ENCODE measurements at regions not wholly inside any gene's neighbourhood (a gene's known extent, or its start where the extent isn't known, plus 50 kb on each side); places are given as distances from the start of the nearest gene placed in this dataset.

DNA sequence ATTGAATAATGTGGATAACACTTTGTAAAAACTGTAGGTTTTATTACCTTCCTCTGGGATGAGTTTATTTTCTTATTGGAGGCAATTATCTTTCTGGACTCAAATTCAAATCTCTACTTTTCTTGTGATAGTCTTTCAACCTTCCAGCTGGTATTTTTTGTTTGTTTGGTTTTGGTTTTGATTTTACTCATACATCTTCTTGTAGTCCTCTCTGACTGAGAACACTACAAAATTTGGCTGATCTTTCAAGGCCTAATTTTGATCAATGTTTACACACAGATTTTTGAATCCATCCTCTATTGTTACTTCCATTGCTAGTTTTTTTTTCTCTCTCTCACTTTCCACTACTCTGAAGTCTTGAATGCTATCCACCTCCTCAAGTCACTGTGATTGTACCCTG is 303.8 kb upstream of the NECTIN3 start:
- TF ChIP-seq EZH2 (IDR thresholded peaks at IDR 0.05; ENCODE audit: borderline replicate concordance): no peak
- TF ChIP-seq, protein P1, sequence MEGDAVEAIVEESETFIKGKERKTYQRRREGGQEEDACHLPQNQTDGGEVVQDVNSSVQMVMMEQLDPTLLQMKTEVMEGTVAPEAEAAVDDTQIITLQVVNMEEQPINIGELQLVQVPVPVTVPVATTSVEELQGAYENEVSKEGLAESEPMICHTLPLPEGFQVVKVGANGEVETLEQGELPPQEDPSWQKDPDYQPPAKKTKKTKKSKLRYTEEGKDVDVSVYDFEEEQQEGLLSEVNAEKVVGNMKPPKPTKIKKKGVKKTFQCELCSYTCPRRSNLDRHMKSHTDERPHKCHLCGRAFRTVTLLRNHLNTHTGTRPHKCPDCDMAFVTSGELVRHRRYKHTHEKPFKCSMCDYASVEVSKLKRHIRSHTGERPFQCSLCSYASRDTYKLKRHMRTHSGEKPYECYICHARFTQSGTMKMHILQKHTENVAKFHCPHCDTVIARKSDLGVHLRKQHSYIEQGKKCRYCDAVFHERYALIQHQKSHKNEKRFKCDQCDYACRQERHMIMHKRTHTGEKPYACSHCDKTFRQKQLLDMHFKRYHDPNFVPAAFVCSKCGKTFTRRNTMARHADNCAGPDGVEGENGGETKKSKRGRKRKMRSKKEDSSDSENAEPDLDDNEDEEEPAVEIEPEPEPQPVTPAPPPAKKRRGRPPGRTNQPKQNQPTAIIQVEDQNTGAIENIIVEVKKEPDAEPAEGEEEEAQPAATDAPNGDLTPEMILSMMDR (IDR thresholded peaks at IDR 0.05; ENCODE audit: poor library complexity): no peak
- TF ChIP-seq EZH2phosphoT487 (IDR thresholded peaks at IDR 0.05; ENCODE audit: low read depth, severe bottlenecking, unreplicated experiment): no peak
- Histone ChIP-seq H2AFZ (no peak overlapping the region), H3K4me2 (no peak overlapping the region), H3K79me2 (no peaks in the 10 kb centered on the region), H4K20me1 (ENCODE audit: insufficient read depth, poor library complexity, severe bottlenecking) (no peaks in the 10 kb centered on the region), H3K9me3 (ENCODE audit: low read depth) (no peaks in the 10 kb centered on the region), H3K27me3 (no peaks in the 10 kb centered on the region), H3K36me3 (replicated peaks; ENCODE audit: insufficient read depth, low read depth) (no peaks in the 10 kb centered on the region), H3K4me3 (no peak overlapping the region), H3K4me1 (ENCODE audit: insufficient read depth) (no peaks in the 10 kb centered on the region), H3K9me2 (replicated peaks; ENCODE audit: insufficient read depth) (no peaks in the 10 kb centered on the region), H3K27ac (no peak overlapping the region)
- DNase-seq (ENCODE audit: low spot score): no peak

DNA sequence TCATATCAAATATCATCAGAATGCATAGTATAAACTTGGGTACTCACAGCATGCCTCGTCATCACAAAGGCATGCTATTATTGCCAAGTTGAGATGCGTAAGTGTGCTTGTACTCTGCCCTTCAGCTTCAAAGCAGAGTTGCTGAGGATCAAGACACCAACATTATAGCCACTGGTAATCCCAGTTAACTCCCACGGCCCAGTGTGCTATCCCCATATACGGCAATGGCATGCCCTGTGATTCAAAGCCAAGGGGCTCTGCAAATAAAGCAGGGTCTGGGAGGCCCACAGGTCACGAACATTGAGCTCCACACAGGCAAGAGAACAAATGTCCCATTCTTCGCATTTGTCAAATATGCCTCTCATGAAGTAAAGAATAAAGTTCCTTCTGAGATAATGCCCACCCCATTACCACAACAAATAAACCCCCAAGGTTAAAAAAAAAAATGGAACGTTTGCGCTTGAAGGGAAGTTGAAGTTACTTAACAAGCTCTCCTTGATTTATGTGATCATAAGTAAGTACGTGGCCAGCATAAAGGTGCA is 298.1 kb upstream of the NECTIN3 start:
- H2AFZ ChIP-seq: peak overlapping the region; percentile 15
- 43% methylated on average over 9 of the region's 9 CpGs for WGBS (ENCODE audit: low lambda C conversion rate, missing lambda C conversion rate)

DNA sequence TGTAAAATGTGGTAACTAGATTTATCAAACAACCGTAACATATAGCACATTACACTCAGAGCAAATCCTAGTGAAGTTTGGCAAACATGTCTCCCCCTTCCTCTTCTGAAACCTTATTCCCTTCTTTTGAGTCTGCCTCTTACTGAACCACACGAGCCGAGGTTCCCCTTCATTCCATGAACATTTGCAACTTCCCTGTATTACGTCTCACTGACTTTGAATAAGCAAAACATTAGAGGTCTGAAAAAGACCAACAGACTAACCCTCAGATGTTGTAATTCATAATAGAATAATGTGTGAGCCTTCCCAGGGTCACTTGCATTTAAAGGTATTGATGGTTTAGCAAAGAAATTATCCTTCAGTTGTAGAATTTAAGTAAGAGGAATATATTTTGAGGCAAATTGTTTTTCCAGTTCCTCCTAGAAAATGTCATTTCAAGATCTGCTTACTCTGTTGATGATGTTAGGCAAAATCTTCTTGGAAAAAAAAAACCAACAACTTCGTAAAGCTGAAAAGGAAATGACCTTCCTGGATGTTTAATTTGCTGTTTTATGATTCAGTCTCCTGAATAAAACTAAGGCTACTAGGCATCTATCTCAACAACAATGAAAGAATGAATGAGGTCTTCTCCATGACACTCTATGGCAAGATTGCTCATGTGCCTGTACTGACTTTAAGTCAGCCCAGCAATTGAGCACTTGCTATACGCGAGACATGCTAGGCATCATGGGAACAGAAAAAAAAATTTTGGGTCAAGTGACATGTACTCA is 296.9 kb upstream of the NECTIN3 start:
- H4K20me1 ChIP-seq (ENCODE audit: insufficient read depth, poor library complexity, severe bottlenecking): no peaks in the 10 kb centered on the region
- H3K4me3 ChIP-seq: no peak overlapping the region
- no peaks in the 10 kb centered on the region for H3K79me2 ChIP-seq
- 84% methylated on average over 7 of the region's 7 CpGs for WGBS (ENCODE audit: low lambda C conversion rate, missing lambda C conversion rate)
- no peaks in the 10 kb centered on the region for H3K9me2 ChIP-seq (replicated peaks; ENCODE audit: insufficient read depth)
- TF ChIP-seq EZH2 (IDR thresholded peaks at IDR 0.05; ENCODE audit: borderline replicate concordance) (no peak), EZH2phosphoT487 (IDR thresholded peaks at IDR 0.05; ENCODE audit: low read depth, severe bottlenecking, unreplicated experiment) (no peak)
- TF ChIP-seq, protein P1 (IDR thresholded peaks at IDR 0.05; ENCODE audit: poor library complexity): no peak
- no peak for DNase-seq (ENCODE audit: low spot score)
- H3K4me2 ChIP-seq: no peak overlapping the region
- H2AFZ ChIP-seq: no peak overlapping the region
- H3K9me3 ChIP-seq (ENCODE audit: low read depth): no peaks in the 10 kb centered on the region
- H3K27ac ChIP-seq: no peak overlapping the region
- no peaks in the 10 kb centered on the region for H3K27me3 ChIP-seq
- no peaks in the 10 kb centered on the region for H3K4me1 ChIP-seq (ENCODE audit: insufficient read depth)
- no peaks in the 10 kb centered on the region for H3K36me3 ChIP-seq (replicated peaks; ENCODE audit: insufficient read depth, low read depth)

More for the DNA sequence above, 298.1 kb upstream of the NECTIN3 start:
- no peaks in the 10 kb centered on the region for H3K9me3 ChIP-seq (ENCODE audit: low read depth)
- no peak overlapping the region for H3K4me3 ChIP-seq
- H3K4me1 ChIP-seq (ENCODE audit: insufficient read depth): no peaks in the 10 kb centered on the region
- peak overlapping the region; percentile 70 for H3K27ac ChIP-seq
- no peaks in the 10 kb centered on the region for H3K27me3 ChIP-seq
- H3K79me2 ChIP-seq: no peaks in the 10 kb centered on the region
- no peaks in the 10 kb centered on the region for H3K9me2 ChIP-seq (replicated peaks; ENCODE audit: insufficient read depth)
- DNase-seq (ENCODE audit: low spot score): peak; percentile 45
- no peak overlapping the region for H3K4me2 ChIP-seq
- H3K36me3 ChIP-seq (replicated peaks; ENCODE audit: insufficient read depth, low read depth): no peaks in the 10 kb centered on the region
- TF ChIP-seq EZH2 (IDR thresholded peaks at IDR 0.05; ENCODE audit: borderline replicate concordance): no peak
- TF ChIP-seq, protein P1 (IDR thresholded peaks at IDR 0.05; ENCODE audit: poor library complexity): no peak
- TF ChIP-seq EZH2phosphoT487 (IDR thresholded peaks at IDR 0.05; ENCODE audit: low read depth, severe bottlenecking, unreplicated experiment): no peak
- H4K20me1 ChIP-seq (ENCODE audit: insufficient read depth, poor library complexity, severe bottlenecking): no peaks in the 10 kb centered on the region
